CMK (cell line): ENCODE measurements at regions not wholly inside any gene's neighbourhood (a gene's known extent, or its start where the extent isn't known, plus 50 kb on each side); places are given as distances from the start of the nearest gene placed in this dataset.
"Not testable (repeated sequence)": the region's sequence is repeated elsewhere in the genome, so short reads cannot be mapped to it uniquely, and the experiment has no call there.

Experiments used
- DNase-seq: peaks from one replicate; pipeline ENCODE4 v3.0.0-alpha.2; 2010; ENCODE audit warnings: low read depth

DNA sequence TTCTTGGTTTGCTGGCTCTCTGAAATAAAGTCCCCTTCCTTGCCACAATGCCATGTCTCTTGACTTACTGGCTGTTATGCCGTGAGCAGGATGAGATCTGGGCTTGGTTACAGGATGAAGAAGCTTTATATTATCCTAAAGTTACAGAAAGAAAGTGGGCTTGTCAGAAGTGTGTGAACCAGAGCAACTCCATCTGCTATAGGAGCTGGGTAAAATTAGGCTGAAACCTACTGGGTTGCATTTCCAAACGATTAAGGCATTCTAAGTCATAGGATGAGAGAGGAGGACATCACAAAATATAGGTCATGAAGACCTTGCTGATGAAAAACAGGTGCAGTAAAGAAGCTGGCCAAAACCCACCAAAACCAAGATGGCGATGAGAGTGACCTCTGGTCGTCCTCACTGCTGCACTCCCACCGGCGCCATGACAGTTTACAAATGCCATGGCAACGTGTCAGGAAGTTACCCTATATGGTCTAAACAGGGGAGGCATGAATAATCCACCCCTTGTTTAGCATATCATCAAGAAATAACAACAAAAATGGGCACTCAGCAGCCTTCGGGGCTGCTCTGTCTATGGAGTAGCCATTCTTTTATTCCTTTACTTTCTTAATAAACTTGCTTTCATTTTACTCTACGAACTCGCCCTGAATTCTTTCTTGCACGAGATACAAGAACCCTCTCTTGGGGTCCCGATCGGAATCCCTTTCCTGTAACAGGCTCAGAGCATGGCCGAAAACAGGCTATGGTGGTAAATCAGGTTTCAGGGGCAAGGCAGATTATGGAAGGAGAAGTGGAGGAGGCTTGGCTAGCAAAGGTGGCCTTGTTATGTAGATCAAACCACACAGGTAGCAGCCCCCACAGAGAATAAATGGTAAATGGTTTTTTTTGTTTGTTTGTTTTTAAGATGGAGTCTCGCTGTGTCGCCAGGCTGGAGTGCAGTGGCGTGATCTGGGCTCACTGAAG lies 81.3 kb upstream of the C16orf82 start:
- no peak for DNase-seq

- no peak for DNase-seq
Observed at GRCh38 chr16:26987597-26988010, 79.1 kb upstream of the C16orf82 start.

DNA sequence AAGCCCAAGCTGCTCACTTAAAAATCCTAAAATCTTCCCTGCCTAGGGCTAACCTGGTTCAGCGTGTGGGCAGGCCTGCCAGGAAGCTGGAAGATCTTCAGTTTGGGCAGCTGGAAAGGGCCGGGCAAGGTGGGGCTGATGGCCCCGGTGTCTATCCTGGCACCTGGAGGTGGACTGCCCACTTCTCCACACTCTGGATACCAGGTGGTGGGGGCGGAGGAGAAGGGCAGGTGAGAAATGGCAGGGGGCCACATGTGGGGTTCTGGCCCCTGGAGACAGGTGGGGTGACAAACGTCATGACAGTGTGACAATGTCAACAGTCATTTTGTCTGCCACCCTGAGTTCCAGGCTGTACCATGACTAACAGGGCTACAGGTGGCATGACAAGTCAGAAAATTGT lies 78.5 kb upstream of the C16orf82 start:
- DNase-seq, result no peak

GRCh38 chr16:26990384-26991120 lies 76.2 kb upstream of the C16orf82 start:
- DNase-seq, result not testable (repeated sequence)

DNA sequence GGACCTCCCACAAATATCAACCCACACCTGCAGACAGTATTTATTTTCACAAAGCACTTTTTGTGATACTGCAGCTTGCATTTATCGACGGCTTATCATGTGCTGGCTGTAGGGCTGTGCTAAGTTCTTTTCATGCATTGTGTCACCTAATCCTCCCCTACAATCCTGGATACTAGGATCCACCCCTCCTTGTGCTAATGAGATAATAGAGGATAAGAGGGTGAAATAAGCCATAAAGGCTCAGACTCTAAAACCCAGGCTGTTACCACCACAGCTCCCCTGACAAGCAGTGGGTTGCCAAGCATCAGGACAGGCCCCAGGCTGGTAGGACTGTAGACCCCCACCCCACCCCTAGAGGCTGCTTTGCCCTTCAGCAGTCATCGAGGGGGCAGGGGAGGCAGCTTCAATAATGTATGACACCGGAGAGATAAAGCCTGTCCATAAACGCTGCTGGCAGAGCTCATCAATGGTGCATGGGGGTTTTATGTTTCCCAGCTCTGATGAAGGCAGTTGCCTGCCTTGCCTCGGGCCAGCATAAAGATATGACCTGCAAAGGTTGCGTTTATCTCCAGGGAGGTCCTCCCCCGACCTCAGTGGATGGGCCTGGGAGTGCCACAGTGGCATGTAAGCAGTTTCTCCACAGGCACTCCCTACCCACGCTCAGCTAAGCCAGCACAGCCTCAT lies 73.9 kb upstream of the C16orf82 start:
- DNase-seq, result no peak

- no peak for DNase-seq
Observed at GRCh38 chr16:26993511-26993910, 73.2 kb upstream of the C16orf82 start.

- no peak for DNase-seq
Observed at GRCh38 chr16:26993963-26994362, 72.8 kb upstream of the C16orf82 start.

DNA sequence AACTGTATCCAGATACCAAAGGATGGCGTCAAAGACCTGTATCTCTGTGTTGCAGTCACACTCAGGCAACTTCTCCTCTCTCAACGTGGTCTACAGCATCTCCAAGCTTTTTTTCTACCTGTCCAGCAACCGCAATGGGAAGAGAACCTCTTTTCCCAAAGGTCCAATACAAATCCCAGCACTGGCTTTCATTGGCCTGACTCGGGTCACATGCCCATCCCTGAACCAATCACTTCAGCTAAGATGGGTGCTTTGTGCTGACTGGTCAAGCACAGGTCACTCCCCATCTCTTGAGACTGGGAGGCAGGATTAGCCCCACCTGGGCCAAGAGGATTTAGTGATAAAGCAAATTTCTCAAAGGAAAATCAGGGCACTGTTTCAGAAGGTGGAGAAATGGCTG lies 71.2 kb upstream of the C16orf82 start:
- DNase-seq, result no peak

DNA sequence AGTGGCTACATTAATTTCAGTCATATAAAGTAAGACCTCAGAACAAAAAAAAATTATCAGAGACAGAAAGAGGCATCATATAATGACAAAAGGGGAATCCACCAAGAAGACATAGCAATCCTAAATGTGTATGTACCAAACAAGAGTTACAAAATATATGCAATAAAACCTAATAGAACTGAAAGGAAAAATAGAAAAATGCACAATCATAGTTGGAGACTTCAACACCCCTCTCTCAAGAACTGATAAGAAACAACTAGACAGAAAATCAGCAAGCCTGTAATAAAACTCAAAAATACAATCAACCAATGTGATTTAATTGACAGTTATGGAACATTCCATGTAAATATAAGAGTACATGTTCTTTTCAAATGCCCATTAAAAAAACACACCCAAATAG lies 61.3 kb upstream of the C16orf82 start:
- DNase-seq, result no peak
